A549 (cell line): ENCODE measurements at regions not wholly inside any gene's neighbourhood (a gene's known extent, or its start where the extent isn't known, plus 50 kb on each side); places are given as distances from the start of the nearest gene placed in this dataset.

ENCODE experiments used
- ATAC-seq, 2 experiments: fragments of 200-7000 bp in 1 of 2; fragments of >200 bp in 1 of 2; cut with Nextera tagmentation in 1 of 2; cut with Tn5 transposase in 1 of 2; 3 replicates each; pipeline versions ENCODE4 v1.8.0 to v1.9.1; 2018 to 2020; ENCODE audit warnings: mild to moderate bottlenecking in 1 of 2, moderate library complexity in 1 of 2
- CTCF ChIA-PET: fragments of 300-600 bp; sonication (Branson Sonifier 250); formaldehyde crosslinking; extraction: SDS; loops from one replicate; lab custom pipeline; 2021; ENCODE audit warnings: antibody characterized with exemption, inconsistent platforms; lab: Yijun Ruan, JAX
- POLR2A ChIA-PET: fragments of 350-600 bp; formaldehyde crosslinking; extraction: SDS; loops from one replicate; lab custom pipeline; 2021; ENCODE audit warnings: antibody characterized with exemption, inconsistent platforms; lab: Yijun Ruan, JAX
- DNase-seq, 2 experiments: peaks; one replicate each; pipeline versions ENCODE4 v3.0.0 to v3.0.0-alpha.2; 2011 to 2016; ENCODE audit warnings: low read depth in 1 of 2, low spot score in 1 of 2
- FAIRE-seq: peaks from 2 replicates; lab custom pipeline; 2011; peaks lifted over from hg19 to GRCh38; lab: Jason Lieb, UNC
- H3K27ac ChIP-seq, 2 experiments: fragments of >200 bp; sonication (Bioruptor Twin); formaldehyde crosslinking; 3 replicates each; pipeline ENCODE4 v1.5.1; 2016 to 2017
- H3K4me1 ChIP-seq: fragments of >200 bp; sonication (Bioruptor Twin); formaldehyde crosslinking; 3 replicates; pipeline ENCODE4 v1.6.1; 2016
- H3K4me2 ChIP-seq: fragments of >200 bp; sonication (Bioruptor Twin); formaldehyde crosslinking; 3 replicates; pipeline ENCODE4 v1.6.1; 2016
- H3K4me3 ChIP-seq: fragments of >200 bp; sonication (Bioruptor Twin); formaldehyde crosslinking; 3 replicates; pipeline ENCODE4 v1.5.1; 2016
- H3K9me3 ChIP-seq: fragments of >200 bp; sonication (Bioruptor Twin); formaldehyde crosslinking; 3 replicates; pipeline ENCODE4 v1.6.1; 2016
- ATOH8 ChIP-seq: fragments of 250-450 bp; sonication (Bioruptor Pico); IDR thresholded peaks from 2 replicates; pipeline ENCODE4 v1.5.0; 2020; ENCODE audit warnings: low read depth, mild to moderate bottlenecking, moderate library complexity
- EP300 ChIP-seq, 2 experiments: fragments of >200 bp; sonication (Bioruptor Twin); formaldehyde crosslinking; IDR thresholded peaks; 2 replicates in 1 of 2; 3 replicates in 1 of 2; pipeline ENCODE4 v1.6.1; 2016 to 2017
- ESRRA ChIP-seq: fragments of 150-350 bp; IDR thresholded peaks from 2 replicates; pipeline ENCODE4 v1.6.1; 2014; ENCODE audit warnings: mild to moderate bottlenecking, low read length, borderline replicate concordance
- GATA3 ChIP-seq: IDR thresholded peaks from 2 replicates; pipeline ENCODE4 v1.6.1; 2012; ENCODE audit warnings: borderline replicate concordance
- HDAC2 ChIP-seq: fragments of 200-600 bp; sonication (generic); IDR thresholded peaks from 2 replicates; pipeline ENCODE4 v1.6.1; 2016
- HEYL ChIP-seq: fragments of 250-450 bp; sonication (Bioruptor Pico); IDR thresholded peaks from 2 replicates; pipeline ENCODE4 v1.8.0; 2021; ENCODE audit warnings: mild to moderate bottlenecking, moderate library complexity
- HOXA7 ChIP-seq: fragments of 250-450 bp; sonication (Bioruptor Pico); IDR thresholded peaks from 2 replicates; pipeline ENCODE4 v1.5.0; 2020; ENCODE audit warnings: mild to moderate bottlenecking, moderate library complexity
- HOXB13 ChIP-seq: fragments of 250-450 bp; sonication (Bioruptor Pico); IDR thresholded peaks from 2 replicates; pipeline ENCODE4 v1.5.0; 2020; ENCODE audit warnings: low read depth, mild to moderate bottlenecking, moderate library complexity
- HOXB5 ChIP-seq: fragments of 250-450 bp; sonication (Bioruptor Pico); IDR thresholded peaks from 2 replicates; pipeline ENCODE4 v1.5.0; 2020; ENCODE audit warnings: mild to moderate bottlenecking, moderate library complexity
- JUNB ChIP-seq: fragments of >200 bp; sonication (Bioruptor Twin); formaldehyde crosslinking; IDR thresholded peaks from 2 replicates; pipeline ENCODE4 v1.6.1; 2016
- KDM1A ChIP-seq: fragments of 200-600 bp; sonication (generic); IDR thresholded peaks from 2 replicates; pipeline ENCODE4 v1.6.1; 2016; ENCODE audit warnings: low read depth, mild to moderate bottlenecking
- MAFK ChIP-seq: fragments of 450-650 bp; IDR thresholded peaks from 2 replicates; pipeline ENCODE4 v1.6.1; 2014; ENCODE audit not compliant: partially characterized antibody
- MAX ChIP-seq: IDR thresholded peaks from 2 replicates; pipeline ENCODE4 v1.6.1; 2012
- MAZ ChIP-seq: fragments of 150-350 bp; IDR thresholded peaks from 2 replicates; pipeline ENCODE4 v1.6.1; 2014; ENCODE audit warnings: antibody characterized with exemption, low read depth, low read length, borderline replicate concordance
- NFE2L2 ChIP-seq: fragments of 150-350 bp; conservative IDR thresholded peaks from 2 replicates; pipeline ENCODE4 v1.6.1; 2014; ENCODE audit warnings: low read length
- PHF8 ChIP-seq: fragments of 200-600 bp; sonication (generic); IDR thresholded peaks from 2 replicates; pipeline ENCODE4 v1.6.1; 2016; ENCODE audit warnings: low read depth, mild to moderate bottlenecking, antibody characterized with exemption, moderate library complexity, borderline replicate concordance
- POLR2AphosphoS2 ChIP-seq: conservative IDR thresholded peaks from 2 replicates; pipeline ENCODE4 v1.6.1; 2012; ENCODE audit warnings: low read length, improper control_type of control experiment, inconsistent platforms
- RNF2 ChIP-seq: fragments of 200-600 bp; sonication (generic); IDR thresholded peaks from 2 replicates; pipeline ENCODE4 v1.6.1; 2016; ENCODE audit warnings: low read depth, mild to moderate bottlenecking, antibody characterized with exemption, moderate library complexity, borderline replicate concordance
- SMC3 ChIP-seq: fragments of >200 bp; sonication (Bioruptor Twin); formaldehyde crosslinking; IDR thresholded peaks from 3 replicates; pipeline ENCODE4 v1.6.1; 2018; ENCODE audit warnings: inconsistent platforms
- TFCP2L1 ChIP-seq: fragments of 250-450 bp; sonication (Bioruptor Pico); IDR thresholded peaks from 2 replicates; pipeline ENCODE4 v1.5.0; 2021; ENCODE audit warnings: mild to moderate bottlenecking
- ZC3H11A ChIP-seq: fragments of 450-650 bp; IDR thresholded peaks from 2 replicates; pipeline ENCODE4 v1.6.1; 2014; ENCODE audit warnings: antibody characterized with exemption, mild to moderate bottlenecking
- ZFP36 ChIP-seq: fragments of 450-650 bp; IDR thresholded peaks from 2 replicates; pipeline ENCODE4 v1.6.1; 2014; ENCODE audit warnings: borderline replicate concordance; ENCODE audit not compliant: partially characterized antibody
- ZSCAN20 ChIP-seq: fragments of 250-450 bp; sonication (Bioruptor Pico); IDR thresholded peaks from 2 replicates; pipeline ENCODE4 v1.8.0; 2022; ENCODE audit warnings: mild to moderate bottlenecking, moderate library complexity
- WGBS: methylation state at CpG from one replicate; pipeline ENCODE4 v1.1.6; 2017; ENCODE audit errors: missing lambda C conversion rate; 5-methylcytosine and 5-hydroxymethylcytosine counted together
- TF ChIP-seq, protein P1 (sequence below): fragments of >200 bp; sonication (Bioruptor Twin); formaldehyde crosslinking; IDR thresholded peaks from 3 replicates; pipeline ENCODE4 v1.6.1; 2016
- TF ChIP-seq, protein P2 (sequence below): fragments of 450-650 bp; IDR thresholded peaks from 2 replicates; pipeline ENCODE4 v1.6.1; 2014; ENCODE audit warnings: antibody characterized with exemption
- TF ChIP-seq, protein P3 (sequence below): fragments of 250-450 bp; sonication (Bioruptor Pico); IDR thresholded peaks from 2 replicates; pipeline ENCODE4 v1.5.0; 2021; ENCODE audit warnings: mild to moderate bottlenecking, moderate library complexity, borderline replicate concordance

- H3K4me1 ChIP-seq: no peaks in the 10 kb centered on the region
- POLR2A ChIA-PET: no interaction called here
- 47% methylated on average over 7 of the region's 7 CpGs for WGBS
- no peak for FAIRE-seq
- no peaks in the 10 kb centered on the region for H3K9me3 ChIP-seq
- no peak for ATAC-seq
- DNase-seq: no peak
- no peak overlapping the region for H3K27ac ChIP-seq
- no peak overlapping the region for H3K4me2 ChIP-seq
- H3K4me3 ChIP-seq: no peak overlapping the region
- CTCF ChIA-PET: interaction anchor here (1.1 to 3.4 kb wide), 3 partner anchors 28 to 128 kb away, joined by 3 to 23 read pairs (median 13); no protein-coding TSS in a partner anchor
- TF ChIP-seq PHF8: no peak
- no peak for TF ChIP-seq HOXB13
- TF ChIP-seq JUNB: no peak
- TF ChIP-seq, protein P1, sequence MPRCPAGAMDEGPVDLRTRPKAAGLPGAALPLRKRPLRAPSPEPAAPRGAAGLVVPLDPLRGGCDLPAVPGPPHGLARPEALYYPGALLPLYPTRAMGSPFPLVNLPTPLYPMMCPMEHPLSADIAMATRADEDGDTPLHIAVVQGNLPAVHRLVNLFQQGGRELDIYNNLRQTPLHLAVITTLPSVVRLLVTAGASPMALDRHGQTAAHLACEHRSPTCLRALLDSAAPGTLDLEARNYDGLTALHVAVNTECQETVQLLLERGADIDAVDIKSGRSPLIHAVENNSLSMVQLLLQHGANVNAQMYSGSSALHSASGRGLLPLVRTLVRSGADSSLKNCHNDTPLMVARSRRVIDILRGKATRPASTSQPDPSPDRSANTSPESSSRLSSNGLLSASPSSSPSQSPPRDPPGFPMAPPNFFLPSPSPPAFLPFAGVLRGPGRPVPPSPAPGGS: no peak
- no peak for TF ChIP-seq ZSCAN20
- TF ChIP-seq HOXA7 (CRISPR knock-in tag): no peak
- no peak for TF ChIP-seq NFE2L2
- TF ChIP-seq GATA3: no peak
- TF ChIP-seq ZFP36: no peak
Observed at GRCh38 chr15:79156704-79157375, 66.3 kb upstream of the RASGRF1 start.

- Histone ChIP-seq H3K4me2 (no peak overlapping the region), H3K27ac (no peak overlapping the region), H3K4me3 (no peak overlapping the region), H3K4me1 (no peaks in the 10 kb centered on the region), H3K9me3 (peaks cover 9% of the 10 kb centered on the region)
- no peak for DNase-seq
- ATAC-seq: no peak
- 63% methylated on average over 9 of the region's 9 CpGs for WGBS
- POLR2A ChIA-PET: no interaction called here
- TF ChIP-seq, protein P2, sequence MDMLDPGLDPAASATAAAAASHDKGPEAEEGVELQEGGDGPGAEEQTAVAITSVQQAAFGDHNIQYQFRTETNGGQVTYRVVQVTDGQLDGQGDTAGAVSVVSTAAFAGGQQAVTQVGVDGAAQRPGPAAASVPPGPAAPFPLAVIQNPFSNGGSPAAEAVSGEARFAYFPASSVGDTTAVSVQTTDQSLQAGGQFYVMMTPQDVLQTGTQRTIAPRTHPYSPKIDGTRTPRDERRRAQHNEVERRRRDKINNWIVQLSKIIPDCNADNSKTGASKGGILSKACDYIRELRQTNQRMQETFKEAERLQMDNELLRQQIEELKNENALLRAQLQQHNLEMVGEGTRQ: no peak
- no peak for TF ChIP-seq ESRRA
- TF ChIP-seq MAX: no peak
- no peak for TF ChIP-seq KDM1A
- TF ChIP-seq TFCP2L1 (CRISPR knock-in tag): no peak
- no peak for TF ChIP-seq HEYL
- TF ChIP-seq, protein P1: no peak
- TF ChIP-seq PHF8: no peak
- TF ChIP-seq, protein P3, sequence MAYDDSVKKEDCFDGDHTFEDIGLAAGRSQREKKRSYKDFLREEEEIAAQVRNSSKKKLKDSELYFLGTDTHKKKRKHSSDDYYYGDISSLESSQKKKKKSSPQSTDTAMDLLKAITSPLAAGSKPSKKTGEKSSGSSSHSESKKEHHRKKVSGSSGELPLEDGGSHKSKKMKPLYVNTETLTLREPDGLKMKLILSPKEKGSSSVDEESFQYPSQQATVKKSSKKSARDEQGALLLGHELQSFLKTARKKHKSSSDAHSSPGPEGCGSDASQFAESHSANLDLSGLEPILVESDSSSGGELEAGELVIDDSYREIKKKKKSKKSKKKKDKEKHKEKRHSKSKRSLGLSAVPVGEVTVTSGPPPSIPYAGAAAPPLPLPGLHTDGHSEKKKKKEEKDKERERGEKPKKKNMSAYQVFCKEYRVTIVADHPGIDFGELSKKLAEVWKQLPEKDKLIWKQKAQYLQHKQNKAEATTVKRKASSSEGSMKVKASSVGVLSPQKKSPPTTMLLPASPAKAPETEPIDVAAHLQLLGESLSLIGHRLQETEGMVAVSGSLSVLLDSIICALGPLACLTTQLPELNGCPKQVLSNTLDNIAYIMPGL (CRISPR knock-in tag): no peak
- TF ChIP-seq RNF2: no peak
- TF ChIP-seq HOXB5 (CRISPR knock-in tag): no peak
- TF ChIP-seq EP300 (IDR thresholded peaks at IDR 0.05): no peak
- no peak for TF ChIP-seq MAFK
- no peak for TF ChIP-seq SMC3
- no peak for TF ChIP-seq ZC3H11A
- no peak for TF ChIP-seq HDAC2
- TF ChIP-seq MAZ: no peak
- TF ChIP-seq ATOH8: no peak
- no peak for TF ChIP-seq POLR2AphosphoS2
- TF ChIP-seq HOXA7 (CRISPR knock-in tag): no peak
- no peak for FAIRE-seq
- CTCF ChIA-PET: interaction anchor here (0.9 to 3.4 kb wide), 2 partner anchors 11 to 30 kb away, joined by 3 to 23 read pairs; no protein-coding TSS in a partner anchor
Observed at GRCh38 chr15:79154483-79155135, 64.0 kb upstream of the RASGRF1 start.
